T follicular helper cell (primary cell): ENCODE measurements at regions not wholly inside any gene's neighbourhood (a gene's known extent, or its start where the extent isn't known, plus 50 kb on each side); places are given as distances from the start of the nearest gene placed in this dataset.
"Not testable (repeated sequence)": the region's sequence is repeated elsewhere in the genome, so short reads cannot be mapped to it uniquely, and the experiment has no call there.

ENCODE experiments used
- DNase-seq: peaks from one replicate; pipeline ENCODE4 v3.0.0-alpha.2; 2020; ENCODE audit warnings: low read depth

DNA sequence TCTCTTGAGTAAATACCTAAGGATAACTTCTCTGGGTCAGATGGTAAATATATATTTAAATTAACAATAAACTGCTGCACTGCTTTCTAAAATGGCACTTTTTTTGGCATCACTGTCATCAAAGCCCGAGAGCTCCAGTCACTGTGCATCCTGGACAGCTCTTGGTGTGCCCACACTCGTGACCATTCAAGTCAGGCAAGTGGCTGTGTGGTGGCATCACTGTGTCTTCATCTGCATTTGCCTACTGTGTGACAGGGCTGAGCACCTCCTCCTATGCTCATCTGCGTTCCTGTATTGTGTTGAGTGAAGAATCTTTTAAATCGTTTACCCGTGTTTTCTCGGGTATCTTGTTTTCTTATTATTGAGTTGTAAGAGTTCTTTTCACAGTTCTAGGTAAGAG lies 568.1 kb upstream of the SALL3 start:
- DNase-seq, result no peak

DNA sequence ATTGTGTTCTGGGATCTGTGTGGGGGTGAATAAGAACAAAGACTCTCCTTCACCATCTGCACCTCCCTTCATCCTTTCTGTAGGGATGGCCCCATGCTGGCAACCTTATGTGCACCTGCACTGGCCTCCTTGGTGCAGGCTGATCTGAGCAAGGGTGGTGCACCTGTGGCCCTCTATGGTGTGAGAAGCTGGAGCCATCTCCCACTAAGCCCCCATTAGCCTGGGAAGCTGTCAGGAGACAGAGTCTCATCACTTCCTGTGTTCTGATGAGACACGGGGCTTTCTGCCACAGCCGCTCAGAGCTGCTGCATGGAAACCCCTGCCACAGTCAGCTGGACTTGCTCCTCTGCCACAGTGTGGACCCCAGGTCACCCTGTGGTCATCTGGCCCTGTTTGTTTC lies 565.3 kb upstream of the SALL3 start:
- DNase-seq, result no peak

DNA sequence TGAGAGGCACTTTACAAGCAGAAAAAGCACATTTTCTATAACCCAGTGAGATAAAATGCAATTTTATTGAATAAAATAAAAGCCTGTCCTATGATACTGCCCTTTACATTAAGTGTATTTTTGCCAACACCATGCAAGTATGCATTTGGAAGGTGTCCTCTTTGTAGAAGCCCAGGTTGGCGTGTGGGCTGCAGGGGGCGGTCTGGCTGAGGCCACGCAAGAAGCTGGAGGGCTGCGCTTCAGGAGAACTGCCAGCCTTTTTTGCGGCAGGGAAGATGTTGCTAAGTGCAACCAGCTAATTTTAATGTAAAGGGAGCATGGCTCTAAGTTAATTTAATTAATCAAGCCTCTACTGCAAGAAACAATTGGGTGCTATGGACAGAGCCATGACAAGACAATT lies 562.8 kb upstream of the SALL3 start:
- DNase-seq, result no peak

DNA sequence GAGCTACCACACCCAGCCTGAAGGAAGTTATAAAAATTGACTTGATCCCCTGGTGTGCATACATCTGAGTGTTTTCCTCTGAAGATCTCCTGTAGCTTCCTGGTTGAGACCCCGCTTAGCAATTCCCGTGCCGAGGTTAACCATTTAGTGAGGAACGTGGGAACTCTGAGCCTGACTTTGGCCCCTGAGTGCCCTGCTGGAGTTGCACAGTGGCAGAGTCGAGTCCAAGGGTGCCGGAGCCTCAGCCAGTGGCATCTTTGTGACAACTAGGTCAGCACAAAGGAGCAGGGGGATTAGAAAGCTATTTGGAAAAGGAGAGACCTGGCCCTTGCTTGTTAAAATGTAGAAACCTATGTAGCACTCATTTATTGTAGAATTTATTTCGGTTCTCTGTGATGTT lies 561.2 kb upstream of the SALL3 start:
- no peak for DNase-seq

DNA sequence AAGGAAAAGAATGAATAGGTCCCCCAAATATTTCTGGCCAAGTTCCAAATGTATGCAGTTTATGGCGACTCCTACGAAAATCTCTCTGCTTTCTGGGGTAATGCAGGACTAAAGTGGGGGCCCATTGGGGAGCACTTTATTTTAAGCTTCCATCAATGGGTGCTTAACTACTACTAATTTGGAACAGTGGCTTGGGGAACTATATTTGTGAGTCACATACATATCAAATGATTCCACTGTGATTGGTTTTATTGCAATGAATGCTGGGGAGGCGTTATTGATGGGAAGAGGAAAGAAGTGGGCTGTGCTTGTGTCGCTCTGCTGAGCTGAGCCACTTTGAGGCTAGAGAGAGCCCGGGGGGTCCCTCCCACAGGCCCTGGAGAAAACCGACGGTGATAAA lies 560.4 kb upstream of the SALL3 start:
- DNase-seq, result no peak

GRCh38 chr18:78420116-78420515 lies 559.5 kb upstream of the SALL3 start:
- no peak for DNase-seq

DNA sequence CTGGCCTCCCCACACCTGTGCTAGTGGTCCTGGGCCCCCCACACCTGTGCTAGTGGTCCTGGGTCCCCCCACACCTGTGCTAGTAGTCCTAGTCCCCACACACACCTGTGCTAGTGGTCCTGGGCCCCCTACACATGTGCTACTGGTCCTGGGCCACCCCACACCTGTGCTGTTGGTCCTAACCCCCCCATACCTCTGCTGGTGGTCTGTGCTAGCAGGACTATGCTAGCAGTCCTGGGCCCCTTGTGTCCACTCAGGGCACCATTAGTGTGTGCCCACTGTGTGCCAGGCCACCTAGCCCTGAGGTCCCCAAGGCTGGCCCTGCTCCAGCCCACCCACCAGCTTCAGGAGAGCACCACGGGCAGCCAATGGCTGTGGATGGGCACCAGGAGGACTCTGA lies 558.2 kb upstream of the SALL3 start:
- no peak for DNase-seq

DNA sequence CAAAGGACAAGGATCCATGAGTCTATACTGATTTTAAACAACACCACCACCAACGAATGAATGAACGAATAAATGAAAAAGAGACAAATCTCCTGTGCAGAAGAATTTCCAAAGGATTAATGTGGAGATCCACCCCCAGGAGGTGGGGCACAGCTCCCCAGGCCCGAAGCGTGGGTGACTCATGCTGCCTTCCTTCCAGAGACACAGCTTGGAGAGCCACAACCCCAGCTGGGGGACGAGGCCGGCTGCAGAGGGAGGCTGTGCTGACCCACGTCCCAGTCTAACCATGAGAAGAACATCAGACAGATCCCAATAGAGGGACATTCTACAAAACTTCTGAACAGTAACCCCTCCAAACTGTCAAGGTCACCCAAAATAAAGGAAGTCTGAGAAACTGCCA lies 557.3 kb upstream of the SALL3 start:
- no peak for DNase-seq

- DNase-seq, result no peak
These were observed 555.8 kb upstream of the SALL3 start for GRCh38 chr18:78423811-78424210.

- no peak for DNase-seq
These were observed 555.1 kb upstream of the SALL3 start for GRCh38 chr18:78424403-78425018.

GRCh38 chr18:78425019-78425412 lies 554.6 kb upstream of the SALL3 start:
- DNase-seq, result no peak

GRCh38 chr18:78427081-78427480 lies 552.5 kb upstream of the SALL3 start:
- no peak for DNase-seq

DNA sequence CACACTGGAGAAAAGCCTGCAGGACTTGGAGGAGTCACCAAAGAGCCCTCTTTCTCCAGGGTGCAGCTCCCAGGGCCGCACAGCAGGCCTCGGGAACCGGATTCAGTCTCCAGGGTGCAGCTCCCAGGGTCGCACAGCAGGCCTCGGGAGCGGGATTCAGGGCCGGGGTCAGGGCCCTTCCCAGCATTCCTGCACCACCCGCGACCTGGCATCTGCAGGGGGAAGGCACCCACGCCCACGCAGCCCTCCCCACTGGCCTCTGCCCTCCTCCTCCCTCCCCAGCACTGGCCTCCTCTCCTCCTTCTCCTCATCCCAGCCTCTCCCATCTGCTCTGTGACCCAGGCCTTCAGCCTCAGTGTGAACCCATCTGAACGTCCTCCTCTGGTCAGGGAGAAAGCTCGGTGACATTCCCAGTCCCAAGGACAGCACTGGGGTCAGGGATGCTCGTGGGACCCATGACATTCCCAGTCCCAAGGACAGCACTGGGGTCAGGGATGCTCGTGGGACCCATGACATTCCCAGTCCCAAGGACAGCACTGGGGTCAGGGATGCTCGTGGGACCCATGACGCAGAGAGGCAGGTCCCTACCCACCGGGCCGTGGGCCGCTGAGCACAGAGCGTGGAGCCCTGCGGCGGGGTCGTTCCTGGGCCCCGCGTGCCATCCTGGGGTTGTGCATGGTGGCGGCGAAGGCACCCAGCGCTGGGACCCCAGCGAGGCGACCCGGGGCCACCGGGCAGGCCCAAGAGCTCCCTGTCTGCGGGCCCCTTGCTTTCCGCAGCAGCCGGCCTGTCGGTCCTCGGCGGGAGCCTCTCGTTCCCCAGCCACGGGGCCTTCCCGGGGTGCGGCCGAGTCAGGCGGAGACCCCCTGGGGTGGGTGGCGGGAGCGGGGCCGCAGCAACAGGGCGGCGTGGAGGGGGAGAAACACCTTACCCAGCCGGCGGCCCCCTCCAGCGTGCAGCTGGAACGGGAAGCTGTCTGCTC lies 550.2 kb upstream of the SALL3 start:
- no peak for DNase-seq

DNA sequence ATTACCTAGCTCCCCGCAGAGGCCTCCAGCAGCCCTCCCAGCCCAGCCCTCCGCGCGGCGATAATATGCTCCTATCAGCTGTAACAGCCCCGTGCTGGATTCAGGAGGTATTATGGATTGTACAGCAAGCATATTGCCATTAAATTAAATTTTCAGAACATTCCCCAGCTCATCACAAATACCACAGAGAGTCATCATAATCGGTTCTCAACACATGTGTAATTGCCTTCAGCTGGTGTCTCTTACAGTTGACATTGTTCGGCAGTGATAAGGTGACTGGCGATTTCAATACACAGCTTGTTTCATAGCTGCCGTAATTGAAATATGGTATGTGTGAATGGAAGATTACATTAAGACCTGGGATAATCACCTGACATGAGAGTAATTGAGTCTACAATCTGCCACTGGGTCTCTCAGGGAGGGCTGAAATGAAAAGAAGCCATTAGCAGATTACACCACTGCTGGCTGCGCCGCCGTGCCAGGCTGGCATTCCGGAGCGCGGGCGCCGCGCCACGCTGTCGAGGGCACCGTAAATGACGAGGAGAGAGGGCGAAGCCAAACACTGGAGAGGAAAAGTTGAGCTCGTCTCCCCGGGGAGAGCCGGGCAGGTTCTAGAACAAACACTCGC lies 549.4 kb upstream of the SALL3 start:
- DNase-seq, result no peak

DNA sequence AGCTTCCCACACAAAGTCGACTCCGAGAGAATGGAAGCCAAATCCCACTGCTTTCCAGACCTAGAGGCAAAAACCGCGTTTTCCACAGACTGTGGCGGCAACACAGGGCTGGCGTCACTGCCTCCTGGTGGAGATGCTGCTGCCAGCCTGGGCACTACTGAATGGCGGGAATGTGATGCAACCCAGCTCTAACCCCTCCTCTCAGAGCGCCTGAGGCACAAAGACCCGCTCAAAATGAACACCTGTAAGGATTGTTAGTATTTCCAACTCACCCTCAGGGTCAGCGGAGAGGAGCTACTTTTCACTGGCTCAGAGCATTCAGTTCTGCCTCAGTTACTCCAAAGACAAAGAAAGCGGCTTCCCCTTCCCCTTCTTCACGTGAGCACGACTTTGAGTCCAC lies 548.0 kb upstream of the SALL3 start:
- no peak for DNase-seq

DNA sequence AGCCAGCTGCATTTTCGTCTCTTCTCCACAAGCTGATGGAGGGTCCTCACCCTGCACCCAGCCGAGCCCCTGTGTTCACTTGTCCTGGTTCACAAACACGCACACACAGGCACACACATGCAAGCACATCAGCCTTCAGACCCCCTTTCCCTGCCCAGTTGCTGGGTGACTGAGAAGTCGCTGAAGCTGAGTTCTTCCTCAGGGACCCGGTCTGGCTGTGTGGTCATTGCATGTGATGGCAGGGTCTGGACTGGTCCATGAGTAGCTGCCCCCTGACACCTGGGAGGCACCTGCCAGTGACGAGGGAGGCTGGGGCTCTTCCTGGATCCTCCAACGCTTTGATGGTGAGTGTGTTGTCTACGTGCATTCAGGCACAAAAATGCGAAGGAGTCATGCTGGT lies 546.1 kb upstream of the SALL3 start:
- no peak for DNase-seq

- DNase-seq, result no peak
These were observed 543.5 kb upstream of the SALL3 start for GRCh38 chr18:78436110-78436509.

- not testable (repeated sequence) for DNase-seq
These were observed 541.4 kb upstream of the SALL3 start for GRCh38 chr18:78438235-78438634.

GRCh38 chr18:78445880-78446279 lies 533.7 kb upstream of the SALL3 start:
- DNase-seq, result no peak

DNA sequence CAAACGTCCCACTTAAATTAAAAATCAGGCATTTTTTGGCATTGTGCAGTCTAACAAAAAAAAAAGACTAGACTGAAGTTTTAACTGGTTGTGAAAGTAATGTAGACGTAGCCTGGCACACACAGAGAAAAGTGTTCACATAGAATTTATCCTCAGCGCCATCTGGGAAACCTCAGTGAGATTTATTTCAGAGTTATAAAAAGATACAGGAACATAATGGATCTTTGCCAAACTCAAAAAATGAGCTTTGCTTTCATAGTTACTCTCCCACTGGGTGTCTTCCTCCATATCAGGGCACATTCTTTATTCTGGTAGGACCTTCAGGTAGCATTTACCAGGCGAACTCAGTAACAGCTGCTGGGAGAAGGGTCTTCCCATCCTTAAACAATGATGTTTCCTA lies 532.4 kb upstream of the SALL3 start:
- DNase-seq, result no peak

DNA sequence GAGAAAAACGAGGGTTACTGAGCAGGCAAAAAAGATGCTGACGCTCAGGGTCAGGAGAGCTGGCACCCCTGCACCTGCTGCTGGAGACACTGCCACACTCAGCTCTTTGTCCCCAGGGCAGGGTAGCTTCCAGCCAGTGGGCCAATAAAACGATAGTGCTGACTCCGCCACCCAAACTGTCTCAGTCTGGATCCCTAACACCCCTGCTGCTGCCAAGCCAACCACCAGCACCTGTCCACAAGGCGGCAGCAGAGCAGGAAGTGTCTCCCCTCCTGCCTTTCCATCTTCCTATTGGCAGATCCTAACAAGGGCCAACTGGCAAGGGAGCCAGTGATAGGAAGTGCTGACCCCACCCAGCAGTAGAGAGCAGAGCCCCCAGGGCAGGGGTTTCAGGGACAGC lies 531.5 kb upstream of the SALL3 start:
- DNase-seq, result no peak

DNA sequence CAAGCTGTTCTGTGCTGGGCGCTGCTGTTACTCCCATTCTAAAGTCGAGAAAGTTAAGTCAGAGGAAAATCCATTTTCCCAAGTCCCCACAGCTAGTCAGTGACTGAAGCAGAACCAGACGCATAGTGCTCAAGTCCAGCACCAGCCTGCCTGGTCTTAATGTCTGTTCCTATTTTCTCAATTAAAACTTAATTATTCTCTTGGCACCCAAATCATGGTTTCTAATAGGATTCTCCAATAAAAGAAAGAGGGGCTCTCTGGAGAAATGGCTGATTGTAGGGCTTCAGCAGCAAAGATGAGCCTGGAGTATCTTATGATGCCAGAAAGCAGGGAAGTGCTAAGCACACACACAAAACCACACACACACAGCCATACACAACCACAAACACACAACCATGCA lies 531.0 kb upstream of the SALL3 start:
- no peak for DNase-seq

DNA sequence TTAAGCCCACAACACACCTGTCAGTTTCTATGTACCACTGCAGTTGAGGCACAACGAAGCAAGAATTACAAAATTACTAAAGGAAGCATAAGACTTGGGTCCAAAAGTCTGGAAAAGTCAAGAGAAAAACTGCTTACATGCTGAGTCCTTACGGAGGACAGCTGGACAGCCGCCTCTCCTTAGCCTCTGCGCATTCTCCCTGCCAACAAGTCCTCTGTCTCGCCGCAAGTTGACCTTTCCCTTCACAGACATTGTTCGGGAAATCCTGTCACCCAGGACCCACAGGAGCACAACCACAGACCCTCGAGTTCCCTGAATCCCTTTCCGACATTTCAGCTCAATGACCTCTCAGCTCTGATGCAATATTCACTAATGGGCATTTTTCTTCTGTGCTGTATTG lies 525.4 kb upstream of the SALL3 start:
- no peak for DNase-seq
